Stimulated activated CD8-positive, alpha-beta memory T cell treated with anti-CD3 and anti-CD28 coated beads, Interleukin-7, amount 100 ng/mL, for 48 hours (primary cell): ENCODE measurements at regions not wholly inside any gene's neighbourhood (a gene's known extent, or its start where the extent isn't known, plus 50 kb on each side); places are given as distances from the start of the nearest gene placed in this dataset.

Experiments used
- DNase-seq, 2 donors: peaks; one replicate each; pipeline ENCODE4 v3.0.0-alpha.2; 2020; ENCODE audit warnings: low read depth in 1 of 2; ENCODE audit errors: extremely low read depth in 1 of 2

DNA sequence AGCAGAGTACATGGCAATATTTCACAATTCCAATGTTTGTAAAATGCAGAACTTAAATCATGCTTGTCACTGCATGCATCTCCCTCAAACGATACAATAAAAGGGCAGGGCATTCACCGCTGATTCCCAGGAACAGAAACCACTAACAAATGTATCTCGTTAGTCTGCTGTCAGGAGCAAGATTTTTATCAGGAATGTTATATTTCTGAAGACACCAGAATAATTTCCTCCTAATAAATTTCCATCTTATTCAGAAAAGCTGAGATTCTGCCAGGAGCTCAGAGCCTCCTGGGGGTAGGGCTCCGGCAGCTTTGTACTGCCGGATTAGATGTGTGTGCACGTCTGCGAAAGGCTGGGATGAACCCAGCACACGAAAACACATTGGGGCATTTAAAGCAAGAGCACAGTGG is 54.0 kb upstream of the LDB2 start:
- no peak for DNase-seq
